Right ventricle myocardium inferior (tissue), 1 donor: ENCODE measurements at regions not wholly inside any gene's neighbourhood (a gene's known extent, or its start where the extent isn't known, plus 50 kb on each side); places are given as distances from the start of the nearest gene placed in this dataset.

Experiments
- ATAC-seq: fragments of 200-7000 bp; cut with Tn5 transposase; one replicate; pipeline ENCODE4 v1.9.1; 2020; ENCODE audit warnings: mild to moderate bottlenecking, moderate library complexity
- DNase-seq: peaks from one replicate; pipeline ENCODE4 v3.0.0; 2021; ENCODE audit errors: missing footprints
- intact Hi-C: fragments of 100-400 bp; cut with DNase I; formaldehyde crosslinking; loops from one replicate; pipeline ENCODE4 v1.11.0; 2022
- donor health status: DM: no; HTN: yes; CAD: no; lungs with severe emphysema.

GRCh38 chr5:171617266-171617665, 168.4 kb upstream of the SMIM23 start:
- ATAC-seq = no peak
- intact Hi-C loops = no loop called here
- DNase-seq = no peak

DNA sequence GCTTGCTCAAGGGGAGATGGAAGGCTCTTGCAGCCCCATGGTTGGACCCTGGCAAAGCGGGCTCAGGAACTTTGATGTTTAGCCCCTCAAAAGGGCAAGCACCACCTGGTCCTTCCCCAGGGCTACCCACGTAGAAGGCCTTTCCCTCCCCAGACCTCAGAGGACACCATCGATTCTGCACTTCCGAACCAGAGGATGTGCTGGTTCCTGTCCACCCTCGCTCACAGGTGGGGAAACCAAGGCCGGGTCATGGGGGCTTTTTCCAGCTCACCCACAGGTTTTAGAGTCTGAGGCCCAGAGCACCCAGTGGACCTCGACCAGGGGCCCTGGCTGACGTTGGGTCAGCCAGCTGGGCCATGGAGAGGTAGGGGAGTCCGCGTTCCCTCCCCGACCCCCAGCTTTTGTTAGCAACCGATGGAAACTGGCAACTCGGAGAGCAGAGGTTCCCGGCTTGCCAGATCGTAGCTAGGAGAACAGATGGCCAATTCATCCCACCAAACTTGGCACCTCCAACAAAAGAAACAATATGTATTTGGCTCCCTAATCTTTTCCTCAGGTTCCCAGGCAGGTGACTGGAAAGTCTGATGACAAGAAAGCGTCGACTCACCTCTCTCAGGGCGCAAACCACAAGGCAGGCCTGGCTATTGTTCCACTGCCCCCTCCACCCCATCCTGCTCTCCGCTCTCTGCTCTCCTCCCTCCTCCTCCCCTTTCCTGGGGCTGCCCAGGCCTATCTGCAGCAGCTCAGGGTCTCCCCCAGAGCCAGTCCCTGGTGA, 167.6 kb upstream of the SMIM23 start:
- DNase-seq (no peak), ATAC-seq (no peak)
- intact Hi-C loops = no loop called here

DNA sequence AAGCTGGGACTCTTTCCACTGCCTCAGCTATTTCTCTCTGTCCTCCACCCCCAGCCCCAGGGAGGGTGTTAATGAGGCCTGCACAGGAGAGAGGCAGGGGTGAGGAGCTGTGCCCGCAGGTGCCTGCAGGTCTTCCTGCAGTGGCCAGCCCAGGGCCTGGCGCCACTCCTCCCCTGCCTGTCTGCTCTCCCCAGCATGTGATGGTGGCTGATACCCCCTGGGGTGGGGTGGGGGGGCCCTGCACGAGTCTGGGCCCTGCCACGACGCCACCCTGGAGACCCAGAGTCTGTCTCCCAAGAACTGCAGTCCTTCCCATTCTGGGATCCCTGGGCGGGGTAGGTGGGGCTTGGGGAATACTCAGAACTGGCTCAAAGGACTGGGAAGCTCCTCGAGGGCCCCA, 166.4 kb upstream of the SMIM23 start:
- DNase-seq = no peak
- intact Hi-C loops = no loop called here
- ATAC-seq = no peak

GRCh38 chr5:171619744-171620143, 165.9 kb upstream of the SMIM23 start:
- DNase-seq (no peak), ATAC-seq (no peak)
- intact Hi-C loops = loop anchor here (5.0 kb wide), 1 partner anchor 192 kb away; no protein-coding TSS in a partner anchor

GRCh38 chr5:171622010-171622409, 163.6 kb upstream of the SMIM23 start:
- no peak for DNase-seq
- peak; percentile 63 for ATAC-seq
- intact Hi-C loops = loop anchor here (5.0 kb wide), 1 partner anchor 195 kb away; no protein-coding TSS in a partner anchor

DNA sequence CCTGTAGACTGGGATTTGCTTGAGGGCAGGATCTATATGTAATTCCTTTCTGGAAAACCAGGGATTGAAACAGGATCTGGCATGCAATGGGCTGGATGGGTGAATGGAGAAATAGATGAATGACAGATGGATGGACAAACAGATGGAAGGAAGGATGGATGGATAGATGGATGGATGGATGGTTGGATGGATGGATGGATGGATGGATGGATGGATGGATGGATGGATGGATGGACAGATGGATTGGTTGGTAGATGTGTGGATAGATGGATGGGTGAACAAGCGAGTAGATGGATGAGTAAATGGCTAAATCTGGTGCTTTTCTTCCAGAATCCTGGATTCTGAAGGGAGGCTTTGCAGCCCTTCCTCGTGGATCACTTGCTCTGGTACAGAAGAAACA, 162.5 kb upstream of the SMIM23 start:
- ATAC-seq (no peak), DNase-seq (no peak)
- intact Hi-C loops = loop anchor here (5.0 kb wide), 1 partner anchor 196 kb away; no protein-coding TSS in a partner anchor

DNA sequence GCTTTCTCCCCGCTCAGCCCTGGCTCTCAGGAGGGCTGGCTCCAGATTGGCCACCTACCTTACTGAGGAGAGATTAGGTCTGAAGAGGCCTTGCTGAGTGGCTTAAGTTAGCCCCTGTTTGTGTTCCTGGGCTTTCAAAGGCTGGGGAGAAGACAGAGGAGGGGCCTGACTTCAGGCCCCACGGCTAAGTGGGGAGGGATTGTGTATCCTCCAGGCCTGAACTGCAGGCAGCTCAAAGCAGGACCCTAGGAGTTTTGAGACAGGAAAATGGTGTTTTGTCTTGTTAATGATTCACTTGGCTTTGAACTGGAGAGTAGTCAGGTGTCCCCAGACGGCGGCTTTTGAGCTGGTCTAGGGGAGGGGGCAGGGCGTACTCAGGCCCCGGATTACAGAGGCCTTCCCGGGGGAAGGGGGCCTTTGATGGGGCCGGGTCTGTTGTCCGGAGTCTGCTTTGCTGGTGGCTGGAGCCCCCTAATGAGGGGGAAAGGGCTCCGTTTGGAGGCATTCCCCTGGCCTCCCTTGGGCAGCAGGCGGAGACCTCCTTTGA, 162.0 kb upstream of the SMIM23 start:
- DNase-seq (no peak), ATAC-seq (no peak)
- intact Hi-C loops = loop anchor here (5.0 kb wide), 1 partner anchor 196 kb away; no protein-coding TSS in a partner anchor

DNA sequence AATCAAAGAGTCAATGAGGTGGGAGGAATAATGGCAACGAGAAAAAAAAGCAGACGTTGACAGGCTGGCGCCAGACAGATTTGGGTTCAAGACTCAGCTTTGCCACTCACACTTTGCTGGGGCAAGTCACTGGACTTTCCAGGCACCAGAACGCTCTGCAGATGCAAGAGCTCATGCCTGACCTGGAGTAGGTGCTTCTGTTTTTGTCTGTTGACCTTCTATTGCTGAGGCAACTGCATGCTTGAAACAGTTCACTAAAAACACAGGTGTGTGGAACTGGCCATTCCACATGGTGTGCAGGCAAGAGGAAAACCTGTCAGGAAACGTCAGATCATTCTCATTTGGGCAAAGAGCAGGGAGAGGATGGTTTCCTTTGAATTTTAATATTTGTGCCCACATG, 161.2 kb upstream of the SMIM23 start:
- ATAC-seq = no peak
- no peak for DNase-seq
- intact Hi-C loops = loop anchor here (5.0 kb wide), 1 partner anchor 197 kb away; no protein-coding TSS in a partner anchor

GRCh38 chr5:171625646-171626045, 160.0 kb upstream of the SMIM23 start:
- intact Hi-C loops = no loop called here
- ATAC-seq = no peak

DNA sequence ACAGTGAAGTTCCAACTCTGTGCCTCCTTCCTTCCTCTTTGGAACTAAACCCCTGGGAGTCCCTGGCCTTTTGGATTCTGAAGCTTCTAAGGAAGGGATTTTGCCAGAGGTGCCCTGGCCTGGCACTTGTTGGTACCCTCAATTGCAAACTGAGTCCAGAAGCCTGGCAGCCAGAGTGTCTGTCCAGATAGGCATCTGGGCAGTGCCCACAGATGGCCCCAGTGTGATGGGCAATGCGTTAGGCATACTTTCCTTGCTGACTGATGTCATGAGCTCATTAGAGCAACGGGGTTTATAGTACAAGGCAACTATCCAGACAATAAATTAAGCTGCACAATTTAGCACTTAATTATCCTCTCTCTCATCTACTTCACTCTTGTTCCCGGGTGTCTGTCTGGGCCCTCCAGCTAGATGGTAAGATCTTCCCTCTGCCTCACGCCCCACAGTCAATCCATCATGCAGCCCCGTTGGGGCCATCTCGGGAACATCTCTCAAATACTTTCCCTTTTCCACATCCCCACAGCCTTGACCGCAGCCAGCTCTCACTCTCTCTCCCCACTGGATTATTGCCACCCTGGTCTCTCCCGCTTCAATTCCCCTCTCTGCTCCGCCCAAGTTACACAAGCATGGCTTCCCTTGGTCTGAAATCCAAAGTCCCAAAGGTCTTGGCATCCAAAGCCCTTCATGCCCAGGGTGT, 157.5 kb upstream of the SMIM23 start:
- ATAC-seq (no peak), DNase-seq (no peak)
- intact Hi-C loops = no loop called here

More at GRCh38 chr5:171625646-171626045, 160.0 kb upstream of the SMIM23 start:
- no peak for DNase-seq

GRCh38 chr5:171628633-171628974, 157.0 kb upstream of the SMIM23 start:
- intact Hi-C loops = no loop called here

DNA sequence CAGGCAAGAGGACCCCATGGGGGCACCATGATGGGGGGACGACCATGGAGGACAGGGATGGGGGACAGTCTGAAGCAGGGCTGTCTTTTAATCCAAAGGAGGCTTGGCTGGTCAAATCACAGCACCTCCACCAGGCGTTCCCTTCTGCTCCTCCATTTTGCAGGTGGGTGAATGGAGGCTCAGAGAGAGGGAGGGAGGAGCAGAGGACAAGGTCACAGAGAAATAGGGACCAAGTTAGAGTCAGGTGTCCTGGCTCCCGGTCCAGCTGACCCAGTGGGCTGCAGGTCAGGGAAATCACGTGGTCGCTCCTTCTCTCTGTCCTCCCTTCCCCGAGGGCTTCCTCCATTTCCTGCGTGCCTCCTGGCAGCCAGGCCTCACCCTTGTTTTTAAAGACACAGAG, 156.4 kb upstream of the SMIM23 start:
- intact Hi-C loops = no loop called here
- ATAC-seq = no peak
- no peak for DNase-seq

More at GRCh38 chr5:171628633-171628974, 157.0 kb upstream of the SMIM23 start:
- ATAC-seq = no peak
- no peak for DNase-seq

GRCh38 chr5:171629628-171630349, 155.8 kb upstream of the SMIM23 start:
- DNase-seq (peak; percentile 76), ATAC-seq (peak; percentile 92)
- intact Hi-C loops = loop anchor here (5.0 kb wide), 1 partner anchor 278 kb away; no protein-coding TSS in a partner anchor

DNA sequence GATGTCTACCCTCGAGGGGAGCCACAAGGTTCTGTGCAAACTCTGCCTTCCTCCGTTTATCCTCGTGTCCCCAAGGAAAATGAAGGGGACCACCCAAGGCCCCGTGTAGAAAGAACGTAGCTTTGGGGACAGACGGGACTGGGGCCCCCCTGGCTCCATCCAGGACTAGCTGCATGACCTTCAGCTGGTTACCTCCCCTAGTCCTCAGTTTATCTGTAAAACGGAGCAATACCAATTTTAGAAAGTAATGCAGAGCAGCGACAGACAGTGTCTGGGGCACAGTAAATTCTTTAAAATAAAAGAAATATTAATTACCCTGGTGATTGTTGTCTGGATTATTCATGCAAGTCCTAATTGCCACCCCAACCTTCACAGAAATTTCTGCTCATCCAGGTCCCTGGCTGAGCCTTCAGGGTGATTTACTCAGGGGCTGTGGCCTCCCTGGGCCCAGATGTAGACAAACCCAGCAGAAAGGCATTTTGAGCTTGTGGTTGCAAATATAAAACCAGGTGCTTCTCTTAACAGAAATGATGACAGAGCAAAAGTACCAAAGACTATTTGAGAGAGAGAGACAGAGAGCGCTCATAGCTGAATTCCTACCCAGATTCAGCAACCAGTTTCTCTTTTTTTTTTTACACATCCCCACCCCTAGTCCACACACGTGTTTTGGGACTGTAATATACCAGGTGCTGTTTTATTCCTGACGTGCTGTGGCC, 155.1 kb upstream of the SMIM23 start:
- DNase-seq (no peak), ATAC-seq (no peak)
- intact Hi-C loops = loop anchor here (5.0 kb wide), 1 partner anchor 277 kb away; no protein-coding TSS in a partner anchor

DNA sequence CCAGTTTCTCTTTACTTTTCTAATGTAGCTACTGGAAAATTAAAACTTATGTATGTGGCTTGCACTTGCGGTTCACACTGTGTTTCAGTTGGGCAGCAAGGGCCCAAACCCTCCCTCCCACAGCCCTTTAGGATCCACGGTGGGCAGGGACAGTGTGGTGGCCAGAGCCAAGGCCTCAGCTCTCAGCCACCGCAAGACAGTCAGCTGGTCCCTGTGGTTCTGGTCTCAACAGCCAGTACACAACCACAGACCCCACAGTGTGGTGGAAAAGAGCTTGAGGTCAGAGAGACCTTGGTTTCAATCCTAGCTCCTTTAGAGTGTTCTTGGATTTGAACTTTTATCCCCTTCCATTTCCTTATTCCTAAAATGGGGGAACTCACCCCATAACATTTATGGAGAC, 153.0 kb upstream of the SMIM23 start:
- intact Hi-C loops = loop anchor here (5.0 kb wide), 1 partner anchor 275 kb away; no protein-coding TSS in a partner anchor
- DNase-seq = no peak
- ATAC-seq = no peak

- ATAC-seq (no peak), DNase-seq (no peak)
- intact Hi-C loops = loop anchor here (5.0 kb wide), 1 partner anchor 273 kb away; no protein-coding TSS in a partner anchor
Measured at GRCh38 chr5:171633776-171634470, 151.7 kb upstream of the SMIM23 start.

- intact Hi-C loops = loop anchor here (5.0 kb wide), 1 partner anchor 273 kb away; no protein-coding TSS in a partner anchor
- no peak for DNase-seq
- ATAC-seq = no peak
Measured at GRCh38 chr5:171634511-171634910, 151.1 kb upstream of the SMIM23 start.

GRCh38 chr5:171635028-171635427, 150.6 kb upstream of the SMIM23 start:
- no peak for DNase-seq
- ATAC-seq = no peak
- intact Hi-C loops = no loop called here
